HG03460 (cell line): ENCODE measurements at regions not wholly inside any gene's neighbourhood (a gene's known extent, or its start where the extent isn't known, plus 50 kb on each side); places are given as distances from the start of the nearest gene placed in this dataset.

Experiments
- ATAC-seq: cut with Tn5 transposase; IDR thresholded peaks from one replicate; pipeline ENCODE4 v1.9.1; 2021; ENCODE audit not compliant: unreplicated experiment

DNA sequence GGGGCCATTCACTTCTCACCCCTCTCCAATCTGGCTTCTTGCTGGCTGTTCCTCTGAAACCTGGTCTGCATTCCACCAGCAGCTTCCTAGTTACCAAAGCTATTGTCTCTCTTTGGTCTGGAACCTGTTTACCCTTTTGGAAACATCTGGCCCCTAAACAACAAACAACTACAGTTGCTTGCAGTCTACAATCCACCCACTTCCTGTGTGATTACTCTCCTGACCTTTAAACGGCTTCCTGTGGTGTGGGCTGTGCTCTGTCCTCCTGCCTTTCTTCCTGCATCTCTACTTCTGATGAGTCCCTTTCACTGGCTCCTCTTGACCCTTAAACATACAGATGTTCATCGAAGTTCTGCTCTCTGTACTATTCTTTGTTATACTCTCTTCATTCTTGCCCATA is 303.8 kb downstream of the TDRD15 start:
- no peak for ATAC-seq

DNA sequence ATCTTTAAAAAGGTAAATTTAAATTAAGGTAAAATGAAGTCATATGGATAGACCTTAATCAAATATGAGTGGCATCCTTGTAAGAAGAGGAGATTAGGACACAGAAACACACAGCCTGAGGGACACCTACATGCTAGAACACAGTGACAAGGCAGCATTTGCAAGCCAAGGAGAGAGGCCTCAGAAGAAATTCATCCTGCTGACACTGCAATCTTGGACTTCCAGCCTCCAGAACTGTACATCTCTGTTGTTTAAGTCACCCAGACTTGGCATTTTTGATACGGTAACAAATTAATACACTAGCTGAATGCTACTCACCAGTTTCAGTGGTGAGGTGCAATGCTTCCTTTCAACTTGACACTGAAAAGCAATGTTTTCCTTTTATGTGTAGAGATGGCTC is 305.0 kb downstream of the TDRD15 start:
- no peak for ATAC-seq

DNA sequence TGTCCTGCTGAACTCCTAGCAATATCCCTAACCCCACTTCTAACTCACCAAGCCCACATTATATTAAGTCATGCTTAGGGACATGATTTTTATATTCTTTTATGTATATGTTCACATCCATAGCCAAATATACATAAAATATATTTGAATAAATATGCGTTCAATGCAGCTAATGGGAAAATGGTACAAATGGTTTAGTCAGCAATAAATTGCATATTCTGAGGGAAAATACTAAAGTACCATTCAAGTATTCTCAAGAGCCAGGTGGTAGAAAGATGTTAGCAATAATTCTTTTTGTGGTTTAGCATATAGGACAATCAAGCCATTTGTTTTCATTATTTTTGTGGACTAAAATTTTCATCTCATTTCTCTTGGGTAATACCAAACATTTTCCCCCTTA is 306.0 kb downstream of the TDRD15 start:
- ATAC-seq = no peak

DNA sequence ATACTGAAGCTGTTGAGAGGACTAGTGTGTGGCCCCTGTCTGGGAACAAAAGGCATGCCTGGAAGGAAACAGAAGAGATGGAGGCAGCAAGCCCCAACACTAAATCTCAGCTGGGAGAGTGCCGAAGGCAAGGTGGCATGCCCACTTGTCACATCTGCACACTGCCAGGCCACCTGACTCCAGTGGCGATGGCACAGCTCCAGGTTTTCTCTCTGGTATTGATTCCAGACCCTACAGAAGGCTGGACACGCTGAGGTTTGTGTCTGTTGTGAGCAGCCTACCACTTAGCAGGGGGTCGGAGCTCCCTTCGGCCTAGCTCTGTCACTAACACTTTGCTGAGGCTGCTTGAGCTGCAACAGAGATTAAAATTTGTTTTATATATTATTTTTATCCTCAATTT is 307.3 kb downstream of the TDRD15 start:
- no peak for ATAC-seq

DNA sequence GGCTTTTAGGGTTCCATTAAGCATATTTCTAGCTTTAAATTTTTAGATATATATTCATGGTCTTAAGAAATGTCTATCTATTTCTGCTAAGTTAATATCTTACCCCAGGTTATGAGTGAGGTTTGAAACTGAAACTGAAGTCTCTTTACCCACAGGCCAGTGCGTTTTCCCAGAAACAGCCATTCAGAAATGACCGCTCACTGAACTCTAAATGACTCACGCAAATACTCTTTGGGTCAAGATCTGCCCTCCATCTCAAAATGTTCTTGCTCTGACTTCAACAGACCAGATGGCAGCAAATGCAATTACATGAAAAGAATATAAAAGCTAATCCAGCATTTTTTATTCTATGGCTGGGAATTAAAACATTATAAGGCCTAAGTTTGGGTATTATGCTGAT is 315.2 kb downstream of the TDRD15 start:
- ATAC-seq = no peak

DNA sequence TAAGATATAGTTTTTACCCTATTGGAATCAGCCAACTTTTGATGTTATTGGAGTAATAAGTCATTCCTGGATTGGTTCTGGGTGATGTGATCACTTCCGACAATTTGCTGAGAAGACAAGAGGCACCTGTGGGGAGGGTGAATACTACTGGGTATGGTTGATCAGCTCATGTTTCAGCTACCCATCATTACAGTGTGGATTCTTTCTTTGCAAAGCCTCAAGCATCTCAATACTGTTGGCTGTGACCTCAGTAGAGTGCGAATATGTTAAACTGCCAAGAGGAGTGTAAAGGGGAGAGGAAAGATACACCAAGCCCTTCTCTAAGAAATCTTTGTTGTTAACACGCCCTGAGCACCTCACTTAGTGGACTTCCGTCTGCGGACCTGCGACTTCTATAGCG is 317.7 kb downstream of the TDRD15 start:
- ATAC-seq = no peak

DNA sequence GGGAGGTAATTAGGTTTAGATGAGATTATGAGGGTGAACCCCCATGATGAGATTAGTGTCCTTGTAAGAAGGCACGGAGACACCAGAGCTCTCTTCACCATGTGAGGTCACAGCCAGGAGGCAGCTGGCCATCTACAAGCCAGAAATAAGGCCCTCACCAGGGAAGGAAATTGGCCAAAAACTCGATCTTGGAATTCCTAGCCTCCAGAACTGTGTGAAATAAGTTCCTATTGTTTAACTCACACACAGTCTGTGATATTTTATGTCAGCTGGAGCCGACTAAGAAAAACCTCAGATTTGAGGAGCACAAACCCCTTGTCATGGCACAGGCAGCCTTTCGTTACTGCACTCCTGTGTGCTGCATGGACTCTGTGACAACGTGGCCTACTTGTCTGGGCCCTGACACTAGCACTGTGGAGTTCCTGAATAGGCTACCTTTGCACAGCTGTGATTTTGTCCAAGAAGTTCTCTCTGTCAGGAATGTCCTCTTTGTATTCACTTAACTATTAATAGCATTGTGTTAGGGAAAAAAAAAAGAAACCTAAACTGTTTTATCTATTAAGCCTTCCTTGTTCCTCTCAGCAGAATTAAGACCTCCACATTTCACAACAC is 319.8 kb downstream of the TDRD15 start:
- no peak for ATAC-seq

DNA sequence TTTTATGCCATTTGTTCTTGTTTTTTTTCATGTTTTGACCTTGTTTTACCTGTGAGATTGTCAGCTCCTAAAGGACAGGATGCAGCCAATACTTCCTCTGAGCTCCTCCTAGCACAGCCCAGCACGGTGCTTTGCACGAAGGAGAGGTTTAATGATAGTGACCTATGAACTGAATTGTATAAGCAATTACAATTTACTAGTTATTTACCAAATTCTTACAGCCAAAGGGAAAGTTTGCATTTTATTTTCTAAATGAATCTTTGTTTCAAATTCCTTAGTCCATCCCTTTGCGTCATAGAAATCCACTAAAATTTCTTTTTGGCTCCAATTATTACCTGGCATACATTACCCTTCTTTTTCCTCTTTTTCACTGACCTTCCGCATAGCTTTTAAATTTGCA is 326.1 kb downstream of the TDRD15 start:
- no peak for ATAC-seq

DNA sequence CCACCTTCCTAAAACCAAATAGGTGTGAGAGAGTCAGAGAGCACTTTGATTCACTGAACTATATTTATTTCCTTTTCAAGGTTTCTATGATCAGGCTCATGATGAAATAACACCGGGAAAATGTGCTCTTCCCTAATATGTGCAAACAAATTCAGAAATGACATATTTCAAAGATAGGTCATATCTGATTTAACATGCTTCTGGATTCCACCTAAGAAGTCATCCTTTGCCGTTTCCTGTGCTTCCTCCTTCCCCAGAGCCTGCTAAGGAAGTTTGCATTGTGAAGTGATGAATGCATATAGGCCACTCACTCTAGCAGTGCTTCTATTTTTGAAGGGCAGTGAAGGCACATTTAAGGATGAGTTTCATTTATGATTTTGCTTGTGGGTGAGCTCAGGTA is 327.6 kb downstream of the TDRD15 start:
- ATAC-seq = no peak

DNA sequence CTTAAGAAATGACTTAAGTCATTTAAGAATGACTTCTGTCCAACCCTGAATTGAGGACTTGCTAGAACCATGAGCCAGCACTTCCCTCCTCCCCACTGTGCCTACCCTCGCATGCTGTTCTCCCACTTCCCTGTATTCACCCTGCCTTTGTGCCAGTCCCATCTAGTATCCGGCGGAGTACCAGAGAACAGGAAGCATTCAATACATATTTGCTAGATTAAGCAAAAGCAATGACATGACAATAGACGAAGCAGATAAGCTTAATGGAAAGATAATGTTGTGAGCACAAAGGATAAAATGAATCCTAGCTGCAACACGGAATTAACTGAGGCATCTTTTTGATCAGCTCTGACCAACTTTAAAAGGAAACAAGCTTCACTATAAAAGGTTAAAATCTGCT is 328.5 kb downstream of the TDRD15 start:
- no peak for ATAC-seq

DNA sequence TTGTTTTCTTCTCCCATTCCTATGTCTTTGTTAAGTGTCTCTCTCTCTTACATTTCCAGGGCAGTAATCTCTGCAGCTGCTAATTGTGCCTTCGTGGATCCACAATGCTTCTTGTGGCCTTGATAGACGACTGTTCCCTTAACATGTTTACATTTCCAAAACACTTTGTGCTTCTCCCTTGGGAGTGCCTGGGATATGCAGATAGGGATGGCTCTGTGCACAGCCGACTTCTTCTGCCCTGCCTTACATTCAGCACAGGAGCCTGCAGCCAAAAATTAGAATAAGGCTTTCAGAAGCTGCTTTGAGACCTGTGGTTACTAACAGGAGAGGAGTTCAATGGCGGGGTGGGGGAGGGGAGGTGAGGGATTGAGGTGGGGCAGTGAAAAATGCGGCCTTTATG is 328.9 kb downstream of the TDRD15 start:
- ATAC-seq = no peak

DNA sequence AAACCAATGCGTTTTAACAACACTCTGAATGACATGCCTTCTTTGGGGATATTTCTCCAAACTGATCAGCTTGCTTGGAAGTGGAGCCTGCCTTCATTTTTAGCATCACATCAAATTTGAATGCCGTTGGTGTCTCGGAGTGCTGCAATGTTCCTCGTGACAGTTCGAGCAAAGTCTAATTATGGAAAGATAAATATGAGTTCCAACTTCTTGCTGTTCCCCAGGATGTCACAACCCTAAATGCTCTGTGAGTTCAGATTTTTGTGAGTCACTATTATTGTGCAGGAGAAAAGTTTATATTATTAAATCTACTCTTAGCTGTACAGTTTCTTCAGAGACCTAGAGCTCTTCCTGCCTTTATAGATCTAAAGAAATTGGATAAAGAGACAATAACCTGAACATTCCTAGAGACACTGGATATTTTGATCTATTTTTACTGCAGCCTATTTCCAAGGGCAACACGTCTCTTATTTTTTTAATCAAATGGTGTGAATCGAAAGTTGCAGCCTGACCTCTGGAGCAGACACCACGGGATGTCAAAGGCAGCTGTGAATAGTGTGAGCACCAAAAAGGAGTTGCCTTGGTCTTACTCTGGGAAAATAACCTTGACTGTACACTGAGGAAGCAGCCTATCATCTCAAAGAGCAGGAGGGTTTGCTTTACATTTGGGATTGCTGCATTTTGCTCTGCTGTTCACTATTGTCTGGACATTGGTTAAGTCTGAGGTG is 330.1 kb downstream of the TDRD15 start:
- ATAC-seq = no peak

DNA sequence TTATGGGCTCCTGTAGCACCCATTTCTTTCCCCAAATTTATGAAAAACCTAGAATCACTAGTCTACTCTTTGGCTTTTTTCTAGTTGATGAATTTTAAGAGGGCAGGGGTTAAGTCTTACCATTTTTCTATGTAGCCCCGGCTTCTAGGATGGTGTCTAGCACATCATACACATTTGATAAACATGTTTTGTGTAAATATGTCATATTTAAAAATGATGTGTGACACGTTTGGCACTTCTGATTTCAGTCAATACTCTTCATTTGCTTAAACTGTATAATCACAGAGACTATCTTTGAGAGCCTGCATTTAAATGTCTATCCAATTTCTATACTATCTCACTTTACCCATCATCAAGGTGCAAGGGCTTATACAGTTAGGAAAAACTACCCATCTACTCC is 331.1 kb downstream of the TDRD15 start:
- no peak for ATAC-seq

DNA sequence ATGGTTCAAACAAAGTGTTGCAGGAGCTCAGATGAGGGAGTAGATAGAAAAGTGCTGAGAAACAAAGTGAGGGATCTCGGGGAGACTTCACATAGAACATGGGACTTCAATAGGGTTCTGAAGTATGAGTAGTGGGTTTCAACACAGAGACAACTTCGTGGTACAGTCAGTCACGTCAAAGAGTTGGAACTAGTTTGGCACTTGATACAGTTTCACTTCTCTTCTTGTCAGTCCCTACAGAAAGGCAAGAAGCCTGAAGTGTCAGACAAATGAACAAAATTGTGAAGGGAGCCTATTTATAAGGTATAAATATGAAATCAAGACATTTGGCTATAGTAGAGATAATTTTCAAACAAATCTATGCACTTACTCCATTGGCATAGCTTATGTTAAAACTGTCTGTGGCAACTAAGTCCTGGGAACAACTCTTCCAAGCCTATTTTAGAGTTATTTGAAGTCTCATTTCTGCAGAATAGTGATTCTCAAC is 338.0 kb downstream of the TDRD15 start:
- no peak for ATAC-seq

DNA sequence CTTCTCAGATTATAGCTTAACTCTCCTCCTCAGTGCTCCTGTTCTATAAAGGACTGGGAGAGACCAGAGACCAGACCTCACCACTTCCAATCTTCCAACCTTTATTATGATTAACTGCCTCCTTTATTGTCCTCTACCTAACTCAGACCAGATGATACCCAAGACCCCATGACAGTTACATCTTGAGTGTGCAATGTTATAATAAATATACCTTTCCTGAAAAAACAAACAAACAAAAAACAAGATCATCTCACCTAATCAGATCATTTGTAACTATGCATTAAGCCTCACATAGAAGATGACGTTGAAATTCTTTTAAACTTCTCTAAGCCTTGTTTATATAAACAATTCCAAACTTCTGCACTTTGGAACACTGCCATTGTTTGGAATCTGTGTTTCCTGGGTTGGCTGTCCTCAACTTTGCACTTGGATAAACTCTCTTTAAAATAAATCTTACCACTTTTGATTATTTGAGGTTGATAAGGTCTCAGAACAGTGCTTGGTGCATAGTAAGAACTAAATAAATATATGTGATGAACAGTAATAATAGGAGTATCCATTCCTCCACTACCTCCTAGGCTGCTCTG is 342.7 kb downstream of the TDRD15 start:
- ATAC-seq = no peak

DNA sequence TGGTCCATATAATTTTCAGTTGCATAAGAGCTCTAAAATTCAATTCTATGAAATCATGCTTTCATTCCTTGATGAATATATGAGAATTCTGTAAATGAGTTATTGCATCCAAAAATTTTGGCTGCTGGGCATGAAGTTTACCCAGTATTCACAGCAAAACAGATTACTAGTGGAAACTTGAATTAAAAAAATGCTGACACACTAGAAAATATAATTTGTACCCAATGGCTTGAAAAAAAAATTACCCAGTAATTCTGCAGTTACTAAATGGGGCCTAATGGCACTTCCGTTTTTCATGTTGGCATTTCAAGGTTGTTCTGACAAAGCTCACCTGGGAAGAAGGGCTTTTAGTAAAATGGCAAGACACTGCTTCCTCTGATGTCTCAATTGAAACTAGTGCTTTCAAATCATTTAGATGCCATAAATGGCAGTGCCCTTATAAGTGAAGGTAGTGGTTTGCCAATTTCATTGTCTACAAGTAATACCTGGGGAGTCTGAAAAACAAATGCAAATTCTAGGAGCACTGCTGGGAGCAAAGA is 343.6 kb downstream of the TDRD15 start:
- ATAC-seq = no peak

DNA sequence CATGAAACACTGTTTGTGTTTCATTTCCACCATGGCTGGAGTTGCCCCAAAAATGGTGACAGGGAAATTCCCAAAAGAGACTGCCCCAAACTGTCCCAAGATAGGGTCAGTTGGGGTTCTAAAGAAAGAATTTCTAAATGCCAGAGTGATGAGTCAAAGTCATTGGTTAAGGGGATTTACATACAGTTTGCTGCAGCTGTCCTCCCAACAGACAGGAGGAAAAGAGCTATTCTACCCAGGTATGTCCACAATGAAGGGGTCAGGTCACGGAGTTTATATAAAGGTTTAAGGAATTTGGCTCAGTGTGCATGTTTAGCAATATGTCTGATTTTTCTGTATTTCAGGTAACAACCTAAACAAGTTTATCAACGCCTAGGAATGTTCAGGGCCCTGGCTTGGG is 344.1 kb downstream of the TDRD15 start:
- no peak for ATAC-seq

DNA sequence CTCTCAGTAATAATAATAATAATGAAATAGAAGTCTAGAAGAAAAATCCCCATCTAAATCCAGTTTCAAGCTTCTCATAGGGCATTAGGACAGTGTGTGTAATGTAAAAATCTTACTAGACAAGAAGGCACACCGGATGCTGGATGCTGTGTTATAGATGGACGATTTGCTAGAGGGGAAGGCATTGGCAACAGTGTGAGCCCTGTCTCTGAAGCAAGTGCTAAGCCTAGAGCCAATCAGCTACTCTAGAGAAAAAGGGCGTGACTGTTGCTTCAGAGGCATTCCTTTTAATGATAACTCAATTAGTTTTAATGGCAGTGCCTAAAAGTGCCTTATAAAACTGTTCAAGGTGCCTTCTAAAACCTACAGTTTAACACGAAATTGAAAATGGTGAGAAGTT is 344.9 kb downstream of the TDRD15 start:
- no peak for ATAC-seq

DNA sequence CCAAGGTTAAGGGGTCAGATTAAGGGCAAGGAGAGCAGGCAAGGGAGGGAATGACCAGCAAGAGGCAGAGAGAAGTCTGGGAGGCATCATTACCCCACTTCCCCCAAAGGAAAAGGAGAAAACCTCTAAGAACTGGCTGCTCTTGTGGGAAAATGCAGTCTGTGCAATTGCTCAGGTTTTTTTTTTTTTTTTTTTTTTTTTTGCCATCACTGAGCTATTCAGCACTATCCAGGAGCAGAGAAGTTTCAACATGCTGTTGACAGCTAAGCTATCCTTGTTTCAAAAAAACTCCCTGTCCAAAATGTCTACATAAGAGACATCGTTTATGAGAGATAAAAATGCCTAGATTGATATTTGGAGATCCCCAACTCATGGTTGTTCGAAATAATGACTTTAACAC is 345.4 kb downstream of the TDRD15 start:
- no peak for ATAC-seq

DNA sequence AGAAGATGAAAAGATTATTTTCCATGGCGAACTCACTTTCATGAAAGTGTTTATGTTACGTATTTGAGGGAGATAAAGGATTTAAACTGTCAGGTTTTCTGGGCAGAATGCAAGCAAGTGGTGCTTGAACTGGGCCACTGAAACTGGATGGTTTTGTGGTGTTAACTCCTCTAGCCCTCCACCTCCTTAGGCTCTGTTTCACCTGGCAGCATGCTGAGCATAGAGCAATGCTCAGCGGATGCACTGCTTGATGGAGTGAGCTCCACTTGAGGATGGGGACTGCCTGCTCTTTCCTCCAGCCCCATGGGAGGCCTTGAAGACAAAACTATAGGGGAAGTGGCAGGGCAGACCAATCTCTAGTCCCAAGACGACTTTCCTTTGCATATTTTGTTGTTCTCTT is 345.8 kb downstream of the TDRD15 start:
- ATAC-seq = no peak

DNA sequence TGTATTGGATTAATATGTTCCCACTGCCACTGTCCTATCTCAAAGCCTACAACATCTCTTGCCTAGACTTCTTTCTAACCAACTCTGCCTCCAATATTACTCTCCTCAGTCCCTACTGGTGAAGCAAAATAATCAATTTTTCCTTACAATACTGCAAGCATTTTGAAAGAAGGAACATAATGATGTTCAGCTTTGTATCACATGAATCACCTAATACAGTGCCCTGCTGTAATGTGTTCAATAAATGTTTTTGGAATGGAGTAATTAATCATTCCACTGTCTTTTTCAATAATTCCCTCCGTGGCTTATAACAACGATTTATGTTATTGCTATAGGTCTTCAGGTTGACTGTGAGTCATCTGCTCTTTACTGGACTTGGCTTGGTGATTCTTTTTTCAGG is 356.4 kb downstream of the TDRD15 start:
- ATAC-seq = no peak

DNA sequence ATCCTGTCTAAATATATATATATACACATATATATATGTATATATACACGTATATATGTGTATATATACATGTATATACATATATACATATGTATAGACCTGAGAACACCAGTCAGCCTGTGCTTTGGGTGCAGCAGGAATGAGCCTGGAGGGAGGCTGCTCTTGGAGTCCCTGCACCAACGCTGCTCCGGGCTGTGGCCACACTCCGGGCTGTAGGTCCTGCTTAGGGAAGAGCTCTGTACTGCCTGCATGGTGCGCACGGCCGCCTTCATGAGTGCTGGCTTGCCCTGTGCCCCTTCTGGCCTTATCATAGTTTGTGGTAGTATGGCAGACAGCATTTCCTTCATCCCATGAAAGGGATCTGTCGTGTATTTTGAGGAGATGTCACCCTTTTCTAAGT is 360.9 kb downstream of the TDRD15 start:
- ATAC-seq = no peak
